ENCODE measurements at regions not wholly inside any gene's neighbourhood (a gene's known extent, or its start where the extent isn't known, plus 50 kb on each side); places are given as distances from the start of the nearest gene placed in this dataset.

GRCh38 chr4:122083351-122083750, 68.8 kb upstream of the BLTP1 start:
- TF ChIP-seq, protein P1, sequence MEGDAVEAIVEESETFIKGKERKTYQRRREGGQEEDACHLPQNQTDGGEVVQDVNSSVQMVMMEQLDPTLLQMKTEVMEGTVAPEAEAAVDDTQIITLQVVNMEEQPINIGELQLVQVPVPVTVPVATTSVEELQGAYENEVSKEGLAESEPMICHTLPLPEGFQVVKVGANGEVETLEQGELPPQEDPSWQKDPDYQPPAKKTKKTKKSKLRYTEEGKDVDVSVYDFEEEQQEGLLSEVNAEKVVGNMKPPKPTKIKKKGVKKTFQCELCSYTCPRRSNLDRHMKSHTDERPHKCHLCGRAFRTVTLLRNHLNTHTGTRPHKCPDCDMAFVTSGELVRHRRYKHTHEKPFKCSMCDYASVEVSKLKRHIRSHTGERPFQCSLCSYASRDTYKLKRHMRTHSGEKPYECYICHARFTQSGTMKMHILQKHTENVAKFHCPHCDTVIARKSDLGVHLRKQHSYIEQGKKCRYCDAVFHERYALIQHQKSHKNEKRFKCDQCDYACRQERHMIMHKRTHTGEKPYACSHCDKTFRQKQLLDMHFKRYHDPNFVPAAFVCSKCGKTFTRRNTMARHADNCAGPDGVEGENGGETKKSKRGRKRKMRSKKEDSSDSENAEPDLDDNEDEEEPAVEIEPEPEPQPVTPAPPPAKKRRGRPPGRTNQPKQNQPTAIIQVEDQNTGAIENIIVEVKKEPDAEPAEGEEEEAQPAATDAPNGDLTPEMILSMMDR (IDR thresholded peaks at IDR 0.05): no peak

DNA sequence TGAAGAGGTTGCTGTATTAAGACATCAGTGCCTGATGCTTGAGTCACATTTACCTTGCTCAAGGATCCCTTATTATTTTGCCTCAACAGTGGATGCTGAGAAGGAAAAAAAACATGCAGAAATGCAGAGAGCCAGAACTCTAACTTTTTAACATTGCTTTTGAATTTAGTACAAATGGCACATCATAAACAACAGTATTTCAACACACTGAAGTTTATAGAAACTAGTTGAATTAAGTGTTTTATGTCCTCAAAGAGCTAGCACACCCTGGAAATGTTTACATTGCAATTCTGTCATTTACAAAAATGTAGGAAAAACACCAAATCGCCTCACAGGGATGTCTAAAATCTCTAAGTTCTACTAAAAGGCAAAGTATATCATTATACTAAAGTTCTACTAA, 69.5 kb upstream of the BLTP1 start:
- TF ChIP-seq, protein P1 (IDR thresholded peaks at IDR 0.05): no peak

DNA sequence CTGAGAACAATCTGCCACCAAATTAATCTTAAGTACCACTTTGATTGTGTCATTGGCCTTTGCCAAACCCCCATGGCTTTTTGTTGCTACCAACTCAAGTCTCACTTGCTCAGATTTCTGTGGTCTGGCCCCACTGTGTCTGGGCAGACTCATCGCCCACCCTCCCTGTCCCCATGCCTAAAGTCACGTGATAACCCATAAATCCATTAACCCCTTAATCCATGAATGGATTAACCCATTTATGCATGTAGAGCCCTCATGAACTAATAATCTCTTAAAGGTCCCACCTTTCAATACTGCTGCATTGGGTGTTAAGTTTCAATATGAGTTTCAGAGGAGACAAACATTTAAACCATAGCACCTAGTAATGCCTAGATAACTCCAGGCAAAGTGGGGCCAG, 78.5 kb upstream of the BLTP1 start:
- TF ChIP-seq, protein P1 (IDR thresholded peaks at IDR 0.05): no peak

- TF ChIP-seq, protein P1 (IDR thresholded peaks at IDR 0.05): no peak
Measured at GRCh38 chr4:122065915-122066314, 86.2 kb upstream of the BLTP1 start.

DNA sequence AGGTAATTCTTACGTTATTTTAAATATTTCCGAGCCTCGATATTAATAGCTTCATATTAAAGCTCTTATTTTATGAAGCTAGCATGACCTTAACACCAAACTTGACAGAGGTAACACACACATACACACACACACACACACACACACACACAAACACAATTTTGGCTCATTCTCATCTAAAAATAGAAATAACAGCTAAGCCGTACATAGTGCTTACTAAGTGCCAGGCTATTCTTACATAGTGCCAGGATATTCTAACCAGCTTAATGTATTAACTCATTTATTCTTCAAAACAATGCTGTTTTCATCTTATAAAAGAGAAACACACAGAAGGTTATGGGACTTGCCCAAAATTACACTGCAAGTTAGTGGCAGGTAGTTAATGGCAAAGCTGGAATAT, 87.0 kb upstream of the BLTP1 start:
- TF ChIP-seq, protein P1 (IDR thresholded peaks at IDR 0.05): no peak

GRCh38 chr4:122053186-122053585, 98.9 kb upstream of the BLTP1 start:
- TF ChIP-seq, protein P1 (IDR thresholded peaks at IDR 0.05): no peak

GRCh38 chr4:122052677-122053076, 99.5 kb upstream of the BLTP1 start:
- TF ChIP-seq, protein P1 (IDR thresholded peaks at IDR 0.05): no peak

DNA sequence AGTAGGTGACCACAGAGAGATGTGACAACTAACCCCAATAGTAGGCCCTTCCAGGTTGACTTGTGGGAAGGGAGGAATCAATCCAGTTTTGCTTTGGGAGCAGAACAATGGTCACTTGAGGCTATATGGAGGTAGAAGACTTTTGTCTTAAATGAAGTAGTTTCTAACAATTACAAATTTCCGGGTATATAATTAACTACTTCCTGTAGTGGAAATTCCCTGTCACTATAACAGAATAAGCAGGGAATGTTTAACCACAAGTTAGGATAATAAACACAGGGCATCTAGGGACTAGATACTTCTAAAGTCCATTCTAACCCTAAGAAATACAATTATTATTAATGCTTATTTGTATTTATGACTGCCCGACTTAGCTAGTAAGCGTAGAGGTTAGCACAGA, 99.0 kb upstream of the TRPC3 start:
- TF ChIP-seq, protein P1 (IDR thresholded peaks at IDR 0.05): no peak
